Activated CD8-positive, alpha-beta T cell treated with anti-CD3 and anti-CD28 coated beads, Interleukin-2, amount 10 ng/mL, durations not matched to agents 7 days and 5 days (primary cell): ENCODE measurements at regions not wholly inside any gene's neighbourhood (a gene's known extent, or its start where the extent isn't known, plus 50 kb on each side); places are given as distances from the start of the nearest gene placed in this dataset.
"Not testable (repeated sequence)": the region's sequence is repeated elsewhere in the genome, so short reads cannot be mapped to it uniquely, and the experiment has no call there.

Source experiments
- ATAC-seq: fragments of 150-1000 bp; cut with Tn5 transposase; one replicate; pipeline ENCODE4 v1.10.0; 2021; ENCODE audit warnings: moderate library complexity
- CTCF ChIA-PET: fragments of 350-600 bp; sonication (Branson Sonifier 250); formaldehyde crosslinking; loops from one replicate; lab custom pipeline; 2021; ENCODE audit warnings: antibody characterized with exemption; lab: Charles Lee
- POLR2A ChIA-PET: fragments of 350-600 bp; sonication (Branson Sonifier 250); formaldehyde crosslinking; loops from one replicate; lab custom pipeline; 2021; ENCODE audit warnings: antibody characterized with exemption; lab: Charles Lee
- DNase-seq: peaks from one replicate; pipeline ENCODE4 v3.0.0-alpha.2; 2020
- H3K27ac Mint-ChIP-seq: one replicate; pipeline ENCODE4 v1.8.0; 2021; ENCODE audit warnings: mild to moderate bottlenecking, mixed read lengths
- H3K27me3 Mint-ChIP-seq: one replicate; pipeline ENCODE4 v1.8.0; 2021; ENCODE audit warnings: low read depth, mixed read lengths
- H3K36me3 Mint-ChIP-seq: one replicate; pipeline ENCODE4 v1.8.0; 2021; ENCODE audit warnings: low read depth, mixed read lengths
- H3K4me1 Mint-ChIP-seq: one replicate; pipeline ENCODE4 v1.8.0; 2021; ENCODE audit warnings: low read depth, mixed read lengths
- H3K4me3 Mint-ChIP-seq: one replicate; pipeline ENCODE4 v1.8.0; 2021; ENCODE audit warnings: mild to moderate bottlenecking, mixed read lengths
- H3K9me3 Mint-ChIP-seq: one replicate; pipeline ENCODE4 v1.8.0; 2022; ENCODE audit warnings: mixed read lengths; ENCODE audit not compliant: insufficient read depth

DNA sequence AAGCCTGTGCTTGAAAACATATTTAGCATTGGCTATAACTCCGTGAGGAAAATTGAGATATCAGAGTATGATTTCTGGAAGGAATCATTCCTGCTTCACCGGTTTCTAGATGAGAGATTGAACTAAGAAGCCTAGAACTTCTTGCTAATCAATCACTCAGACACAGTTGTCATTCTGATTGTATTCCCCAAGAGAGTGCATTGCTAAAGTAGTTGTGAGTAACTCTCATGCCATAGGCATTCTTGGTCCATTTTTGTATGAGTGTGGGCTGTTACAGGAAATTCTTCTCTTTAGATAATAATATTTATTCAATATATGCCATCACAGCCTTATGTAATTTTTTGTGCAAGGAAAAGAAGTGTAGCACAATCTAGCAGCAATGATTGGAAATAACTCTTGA, 893.3 kb upstream of the MDGA2 start:
- ChIA-PET POLR2A (no interaction called here), CTCF (no interaction called here)
- Mint-ChIP-seq H3K4me1 (no peaks in the 10 kb centered on the region), H3K27me3 (no peaks in the 10 kb centered on the region), H3K27ac (no peak overlapping the region), H3K36me3 (no peaks in the 10 kb centered on the region), H3K9me3 (peaks cover 7% of the 10 kb centered on the region), H3K4me3 (no peak overlapping the region)
- DNase-seq (no peak), ATAC-seq (no peak)

DNA sequence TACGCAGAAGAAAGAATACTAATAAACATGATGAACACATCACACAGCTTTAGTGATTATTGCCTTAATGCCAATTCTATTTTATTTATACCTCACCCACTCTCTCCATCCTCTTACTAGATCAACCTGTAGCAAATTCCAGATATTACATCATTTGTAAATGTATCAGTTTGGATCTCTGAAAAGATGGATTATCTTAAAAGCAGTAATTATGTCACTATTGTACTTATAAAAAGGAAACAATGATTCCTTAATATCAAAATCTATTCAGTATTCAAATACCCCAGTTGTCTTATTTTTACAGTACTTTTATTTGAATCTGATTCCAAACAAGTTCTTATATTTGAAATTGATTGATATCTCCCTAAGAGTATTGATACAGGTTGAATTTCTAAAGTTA, 892.8 kb upstream of the MDGA2 start:
- Mint-ChIP-seq H3K4me1 (no peaks in the 10 kb centered on the region), H3K27ac (no peak overlapping the region), H3K9me3 (peaks cover 10% of the 10 kb centered on the region), H3K27me3 (no peaks in the 10 kb centered on the region), H3K36me3 (no peaks in the 10 kb centered on the region), H3K4me3 (no peak overlapping the region)
- ChIA-PET CTCF (no interaction called here), POLR2A (no interaction called here)
- DNase-seq (no peak), ATAC-seq (no peak)

- Mint-ChIP-seq H3K36me3 (no peaks in the 10 kb centered on the region), H3K4me1 (no peaks in the 10 kb centered on the region), H3K27ac (no peak overlapping the region), H3K27me3 (no peaks in the 10 kb centered on the region), H3K9me3 (peaks cover 8% of the 10 kb centered on the region), H3K4me3 (no peak overlapping the region)
- ATAC-seq (no peak), DNase-seq (no peak)
- POLR2A ChIA-PET: interaction anchor here (0.6 kb wide), 1 partner anchor 32 kb away, joined by 4 read pairs; no protein-coding TSS in a partner anchor
- CTCF ChIA-PET: no interaction called here
Observed at GRCh38 chr14:48563489-48563888, 888.1 kb upstream of the MDGA2 start.

DNA sequence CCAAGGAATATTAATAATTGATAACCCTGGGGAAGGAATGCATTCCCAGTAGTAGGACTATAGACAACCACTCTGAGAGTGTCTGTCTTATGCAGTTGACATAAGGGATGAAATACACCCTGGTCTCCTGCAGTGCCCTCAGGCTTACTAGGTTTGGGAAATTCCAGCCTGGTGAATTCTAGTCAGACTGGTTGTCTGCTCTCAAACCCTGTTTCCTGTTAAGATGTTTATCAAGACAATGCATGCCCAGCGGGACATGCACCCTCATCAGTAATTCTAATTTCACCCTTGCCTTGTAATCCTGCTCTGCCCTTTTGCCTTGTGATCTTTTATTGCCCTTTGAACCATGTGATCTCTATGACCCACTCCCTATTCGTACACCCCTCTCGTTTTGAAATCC, 886.0 kb upstream of the MDGA2 start:
- POLR2A ChIA-PET, H3K36me3 Mint-ChIP-seq, H3K9me3 Mint-ChIP-seq, H3K27me3 Mint-ChIP-seq, DNase-seq, ATAC-seq, H3K27ac Mint-ChIP-seq, CTCF ChIA-PET, H3K4me1 Mint-ChIP-seq, H3K4me3 Mint-ChIP-seq: not testable (repeated sequence)

- ATAC-seq (no peak), DNase-seq (no peak)
- no peak overlapping the region for H3K27ac Mint-ChIP-seq
- no peaks in the 10 kb centered on the region for H3K36me3 Mint-ChIP-seq
- ChIA-PET CTCF (no interaction called here), POLR2A (no interaction called here)
- no peaks in the 10 kb centered on the region for H3K27me3 Mint-ChIP-seq
- H3K4me3 Mint-ChIP-seq: no peak overlapping the region
- no peaks in the 10 kb centered on the region for H3K4me1 Mint-ChIP-seq
- peaks cover 8% of the 10 kb centered on the region for H3K9me3 Mint-ChIP-seq
Observed at GRCh38 chr14:48560421-48560820, 885.0 kb upstream of the MDGA2 start.

DNA sequence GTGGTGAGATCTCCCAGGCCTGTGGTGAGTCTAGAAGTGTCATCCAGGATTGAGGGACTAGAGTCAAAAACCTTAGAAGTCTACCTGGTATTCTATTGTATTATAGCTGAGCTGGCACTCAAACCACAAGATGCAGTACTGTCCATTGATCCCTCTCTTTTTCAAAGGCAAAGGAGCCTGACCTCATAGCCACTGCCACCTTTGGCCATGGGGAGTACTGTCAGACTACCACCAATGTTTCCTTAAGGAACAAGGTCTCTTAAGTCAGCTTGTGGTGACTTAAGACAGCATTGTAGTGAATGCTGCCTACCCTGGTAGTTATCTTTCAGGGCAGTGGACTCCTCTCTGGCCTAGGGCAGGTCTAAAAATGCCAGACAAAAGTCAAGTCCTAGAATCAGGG, 878.0 kb upstream of the MDGA2 start:
- Mint-ChIP-seq H3K27ac (no peak overlapping the region), H3K36me3 (no peaks in the 10 kb centered on the region), H3K4me1 (no peaks in the 10 kb centered on the region), H3K4me3 (no peak overlapping the region), H3K27me3 (no peaks in the 10 kb centered on the region), H3K9me3 (no peaks in the 10 kb centered on the region)
- ATAC-seq (no peak), DNase-seq (no peak)
- CTCF ChIA-PET: no interaction called here
- POLR2A ChIA-PET: no interaction called here

DNA sequence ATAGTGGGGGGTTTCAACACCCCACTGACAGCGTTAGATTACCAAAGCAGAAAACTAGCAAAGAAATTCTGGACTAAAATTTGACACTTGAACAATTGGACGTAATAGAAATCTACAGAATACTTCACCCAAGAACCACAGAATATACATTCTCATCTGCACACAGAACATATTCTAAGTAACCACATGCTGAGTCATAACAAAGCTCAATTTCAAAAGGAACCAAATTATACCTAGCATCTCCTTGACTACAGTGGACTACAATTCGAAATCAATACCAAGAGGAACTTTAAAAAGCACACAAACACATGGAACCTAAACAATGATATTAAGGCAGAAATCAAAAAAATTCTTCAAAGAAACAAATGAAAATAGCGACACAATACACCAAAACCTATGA, 871.6 kb upstream of the MDGA2 start:
- no peaks in the 10 kb centered on the region for H3K27me3 Mint-ChIP-seq
- H3K27ac Mint-ChIP-seq: no peak overlapping the region
- peaks cover 4% of the 10 kb centered on the region for H3K9me3 Mint-ChIP-seq
- no peaks in the 10 kb centered on the region for H3K36me3 Mint-ChIP-seq
- POLR2A ChIA-PET: no interaction called here
- no peak overlapping the region for H3K4me3 Mint-ChIP-seq
- ATAC-seq (no peak), DNase-seq (no peak)
- CTCF ChIA-PET: no interaction called here
- no peaks in the 10 kb centered on the region for H3K4me1 Mint-ChIP-seq

GRCh38 chr14:48537600-48537999, 862.2 kb upstream of the MDGA2 start:
- Mint-ChIP-seq H3K27ac (no peak overlapping the region), H3K4me3 (no peak overlapping the region), H3K4me1 (no peaks in the 10 kb centered on the region), H3K27me3 (no peaks in the 10 kb centered on the region), H3K36me3 (no peaks in the 10 kb centered on the region), H3K9me3 (peaks cover 10% of the 10 kb centered on the region)
- POLR2A ChIA-PET: no interaction called here
- DNase-seq (no peak), ATAC-seq (no peak)
- CTCF ChIA-PET: no interaction called here

DNA sequence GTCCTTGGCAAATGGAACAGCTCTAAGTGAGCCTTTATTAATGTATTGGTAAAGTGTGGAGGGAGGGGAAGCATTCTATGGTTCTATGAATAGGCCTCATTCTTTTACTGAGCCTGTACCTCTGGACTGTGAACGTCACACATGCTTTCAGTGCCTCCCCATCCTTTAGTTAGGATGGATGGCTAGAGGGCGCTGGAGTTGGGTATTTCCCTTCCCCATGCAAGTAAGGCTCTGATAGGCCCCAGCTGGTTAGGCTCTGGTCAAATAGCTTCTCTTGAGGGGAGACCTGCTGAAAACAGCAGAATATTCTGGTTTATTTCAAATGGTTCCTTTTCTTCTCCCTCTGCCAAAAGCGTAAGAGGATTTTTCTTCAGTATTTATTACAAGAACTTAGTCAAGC, 860.9 kb upstream of the MDGA2 start:
- DNase-seq (no peak), ATAC-seq (no peak)
- H3K4me1 Mint-ChIP-seq: no peaks in the 10 kb centered on the region
- no peak overlapping the region for H3K27ac Mint-ChIP-seq
- H3K9me3 Mint-ChIP-seq: peaks cover 9% of the 10 kb centered on the region
- no peaks in the 10 kb centered on the region for H3K36me3 Mint-ChIP-seq
- POLR2A ChIA-PET: no interaction called here
- H3K4me3 Mint-ChIP-seq: no peak overlapping the region
- H3K27me3 Mint-ChIP-seq: no peaks in the 10 kb centered on the region
- CTCF ChIA-PET: no interaction called here

- Mint-ChIP-seq H3K4me1 (no peaks in the 10 kb centered on the region), H3K4me3 (no peak overlapping the region), H3K9me3 (no peaks in the 10 kb centered on the region), H3K27me3 (no peaks in the 10 kb centered on the region), H3K36me3 (no peaks in the 10 kb centered on the region), H3K27ac (no peak overlapping the region)
- ChIA-PET POLR2A (no interaction called here), CTCF (no interaction called here)
- DNase-seq (no peak), ATAC-seq (no peak)
Observed at GRCh38 chr14:48527832-48528231, 852.4 kb upstream of the MDGA2 start.

DNA sequence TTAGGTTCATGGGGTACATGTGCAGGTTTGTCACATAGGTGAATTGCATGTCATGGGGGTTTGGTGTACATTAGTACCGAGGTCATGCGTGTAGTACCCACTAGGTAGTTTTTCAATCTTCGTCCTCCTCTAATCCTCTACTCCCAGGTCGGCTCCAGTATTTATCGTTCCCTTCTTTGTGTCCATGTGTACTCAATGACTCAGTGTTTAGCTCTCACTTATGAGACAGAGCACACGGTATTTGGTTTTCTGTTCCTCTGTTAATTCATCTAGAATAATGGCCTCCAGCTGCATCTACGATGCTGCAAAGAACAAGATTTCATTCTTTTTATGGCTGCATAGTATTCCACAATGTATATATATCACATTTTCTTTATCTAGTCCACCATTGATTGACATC, 850.9 kb upstream of the MDGA2 start:
- ATAC-seq: no peak
- POLR2A ChIA-PET: no interaction called here
- H3K27me3 Mint-ChIP-seq: no peaks in the 10 kb centered on the region
- H3K4me1 Mint-ChIP-seq: no peaks in the 10 kb centered on the region
- H3K27ac Mint-ChIP-seq: no peak overlapping the region
- H3K36me3 Mint-ChIP-seq: no peaks in the 10 kb centered on the region
- H3K4me3 Mint-ChIP-seq: no peak overlapping the region
- CTCF ChIA-PET: no interaction called here
- DNase-seq: no peak
- H3K9me3 Mint-ChIP-seq: no peaks in the 10 kb centered on the region

DNA sequence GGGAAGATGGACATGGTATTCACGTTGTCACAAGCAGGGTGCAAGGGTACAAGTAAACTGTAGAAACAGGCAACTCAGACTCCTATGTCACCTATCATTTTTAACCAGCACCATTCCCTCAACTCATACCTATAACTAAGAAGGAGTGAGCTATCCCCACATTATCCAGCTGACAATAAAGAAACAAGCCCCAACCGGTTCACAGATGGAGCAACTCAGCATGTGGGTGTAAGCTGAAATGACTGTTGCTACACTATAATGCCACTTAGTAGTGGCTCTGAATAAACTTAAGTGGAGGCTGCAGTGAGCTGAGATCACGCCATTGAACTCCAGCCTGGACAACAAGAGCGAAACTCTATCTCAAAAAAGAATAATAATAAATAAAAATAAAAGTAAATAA, 829.5 kb upstream of the MDGA2 start:
- ChIA-PET CTCF (no interaction called here), POLR2A (no interaction called here)
- Mint-ChIP-seq H3K4me3 (no peak overlapping the region), H3K36me3 (no peaks in the 10 kb centered on the region), H3K9me3 (no peaks in the 10 kb centered on the region), H3K4me1 (no peaks in the 10 kb centered on the region), H3K27ac (no peak overlapping the region), H3K27me3 (no peaks in the 10 kb centered on the region)
- ATAC-seq (no peak), DNase-seq (no peak)

DNA sequence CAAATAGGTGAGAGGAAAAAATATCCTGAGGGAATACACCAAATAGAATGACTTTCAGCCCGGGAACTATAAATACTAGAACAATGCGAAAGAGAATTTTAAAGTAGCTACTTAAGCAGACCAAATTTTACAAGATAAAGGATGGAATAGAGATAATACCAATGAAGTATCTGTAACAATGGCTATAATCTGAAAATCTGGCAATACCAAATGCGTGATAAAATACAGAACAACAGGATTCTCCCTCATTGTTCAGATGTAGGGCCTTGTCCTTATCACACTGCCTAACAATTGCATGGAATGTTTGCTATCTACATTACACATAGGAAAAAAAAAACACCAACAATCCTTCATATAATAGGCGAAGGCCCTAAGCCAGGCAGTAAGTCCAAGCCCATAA, 815.4 kb upstream of the MDGA2 start:
- ChIA-PET CTCF (no interaction called here), POLR2A (no interaction called here)
- Mint-ChIP-seq H3K9me3 (no peaks in the 10 kb centered on the region), H3K4me3 (no peak overlapping the region), H3K27me3 (no peaks in the 10 kb centered on the region), H3K36me3 (no peaks in the 10 kb centered on the region), H3K4me1 (no peaks in the 10 kb centered on the region), H3K27ac (no peak overlapping the region)
- ATAC-seq (no peak), DNase-seq (no peak)
